Cardiac septum (tissue), 1 donor: ENCODE measurements at regions not wholly inside any gene's neighbourhood (a gene's known extent, or its start where the extent isn't known, plus 50 kb on each side); places are given as distances from the start of the nearest gene placed in this dataset.
A peak's percentile ranks its signal among the peaks of the same experiment; 100 is the strongest.
"Not testable (repeated sequence)": the region's sequence is repeated elsewhere in the genome, so short reads cannot be mapped to it uniquely, and the experiment has no call there.

Experiments
- DNase-seq: peaks from one replicate; pipeline ENCODE4 v3.0.0-alpha.2; 2020; ENCODE audit warnings: low spot score
- intact Hi-C: fragments of 100-400 bp; cut with DNase I; formaldehyde crosslinking; loops from one replicate; pipeline ENCODE4 v1.14.0; 2022
- donor health status: DM: no; HTN: no; CAD: no.

DNA sequence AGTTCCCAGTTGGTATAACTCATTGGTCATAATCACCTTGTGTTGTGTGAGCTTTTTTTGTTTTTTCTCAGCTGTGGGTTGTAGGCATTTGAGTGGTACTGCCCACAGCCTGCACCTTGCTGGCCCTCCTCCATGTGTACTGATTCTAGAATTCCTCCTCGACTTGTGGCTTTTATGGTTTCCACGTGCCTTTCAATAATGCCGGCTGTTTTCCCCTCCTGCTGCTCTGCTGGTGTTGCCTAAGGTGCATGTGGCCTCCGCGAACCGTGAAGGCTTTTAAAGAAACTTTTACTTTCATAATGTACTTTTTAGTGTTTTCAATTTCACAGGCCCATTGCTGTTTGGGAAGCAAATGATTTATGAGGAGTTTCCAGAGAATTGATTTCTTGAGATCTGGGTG lies 518.0 kb downstream of the REEP3 start:
- intact Hi-C loops, result no loop called here
- no peak for DNase-seq

DNA sequence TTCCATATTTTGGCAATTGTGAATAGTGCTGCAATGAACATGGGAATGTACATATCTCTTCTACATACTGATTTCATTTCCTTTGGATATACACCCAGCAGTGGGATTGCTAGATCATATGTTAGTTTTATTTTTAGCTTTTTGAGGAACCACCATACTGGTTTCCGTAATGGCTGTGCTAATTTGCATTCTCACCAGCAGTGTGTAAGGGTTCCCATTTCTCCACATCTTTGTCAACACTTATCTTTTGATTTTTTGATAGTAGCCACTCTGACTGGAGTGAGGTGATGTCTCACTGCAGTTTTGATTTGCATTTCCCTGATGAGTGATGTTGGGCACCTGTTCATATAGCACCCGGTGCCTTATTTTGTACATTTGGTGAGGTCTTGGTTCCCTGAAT lies 519.6 kb downstream of the REEP3 start:
- intact Hi-C loops, result no loop called here
- DNase-seq, result no peak

DNA sequence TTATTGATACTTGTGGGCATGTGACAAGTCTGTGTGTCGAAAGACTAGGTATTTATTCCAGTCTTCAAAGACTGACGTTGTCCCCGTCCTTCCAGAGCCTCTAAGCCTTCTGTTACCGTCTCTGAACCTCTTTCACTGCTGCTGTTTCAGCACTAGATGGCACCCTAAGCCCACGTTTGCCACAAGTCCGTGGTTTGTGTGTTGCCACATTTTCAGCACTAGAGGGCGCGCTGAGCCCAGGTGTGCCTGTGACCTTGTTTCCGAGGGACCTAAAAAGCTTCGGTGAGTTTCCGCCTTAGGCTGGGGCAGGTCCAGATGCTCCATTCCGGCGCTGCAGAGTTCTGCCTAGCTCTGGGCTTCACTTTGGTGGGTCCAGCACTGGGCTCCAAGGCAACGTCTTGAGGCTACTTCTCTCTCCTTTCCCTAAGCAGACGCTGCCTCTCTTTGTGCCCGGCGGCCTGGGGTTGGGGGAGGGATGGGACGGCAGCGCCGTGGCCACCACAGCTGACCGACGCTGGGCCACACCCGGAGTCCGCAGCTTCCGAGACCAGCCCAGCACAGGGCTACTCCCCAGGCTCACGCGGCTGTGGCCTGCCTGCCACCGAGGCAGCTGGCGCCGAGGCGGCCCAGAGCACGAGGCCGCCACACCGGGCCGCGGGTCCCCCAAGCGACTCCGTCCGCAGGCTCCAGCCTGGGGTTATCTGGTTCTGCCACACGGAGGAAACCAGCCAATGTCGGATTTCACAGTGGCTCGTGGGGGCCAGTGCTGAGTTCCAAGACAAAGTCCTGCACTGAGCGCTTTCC lies 520.2 kb downstream of the REEP3 start:
- peak; percentile 81 for DNase-seq
- intact Hi-C loops, result no loop called here

DNA sequence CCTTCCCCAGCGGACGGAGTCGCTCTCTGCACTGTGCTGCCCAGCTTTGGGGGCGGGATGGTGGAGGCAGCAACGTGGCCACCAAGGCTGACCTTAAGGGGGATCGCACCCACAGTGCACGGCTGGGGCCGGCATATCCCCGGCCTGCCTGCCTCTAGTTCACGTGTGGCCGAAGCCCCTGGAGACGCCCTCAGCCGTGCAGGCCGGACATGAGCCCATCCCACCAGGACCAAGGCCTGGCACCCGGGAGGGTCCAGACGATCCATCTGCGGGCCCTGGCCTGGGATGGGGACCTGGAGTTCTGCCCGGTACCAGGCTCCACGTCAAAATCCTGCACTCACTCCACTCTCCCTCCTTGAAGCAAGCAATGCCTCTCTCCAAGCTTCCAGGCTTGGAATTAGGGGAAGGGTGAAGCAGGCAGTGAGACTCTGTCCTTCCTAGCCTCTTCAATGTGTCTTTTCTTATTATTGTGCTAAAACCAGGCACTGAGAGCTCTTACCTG lies 520.8 kb downstream of the REEP3 start:
- no peak for DNase-seq
- intact Hi-C loops, result no loop called here

DNA sequence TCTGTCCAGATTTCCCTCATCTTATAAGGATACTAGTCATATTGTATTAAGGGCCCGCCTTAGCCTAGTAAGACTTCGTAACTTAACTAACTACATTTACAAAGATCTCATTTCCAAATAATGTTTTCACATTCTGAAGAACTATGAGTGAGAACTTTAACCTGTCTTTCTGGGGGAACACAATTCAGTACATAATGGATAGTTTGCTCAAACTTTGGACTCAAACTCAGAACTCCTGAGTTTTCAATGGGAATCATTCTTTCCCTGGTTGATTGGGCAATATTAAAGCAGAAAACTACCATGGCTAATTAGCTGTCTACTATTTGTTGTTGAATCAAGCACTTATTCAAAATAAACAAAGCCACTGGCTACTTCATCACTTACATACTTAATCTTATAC lies 522.9 kb downstream of the REEP3 start:
- intact Hi-C loops, result no loop called here
- DNase-seq, result no peak

DNA sequence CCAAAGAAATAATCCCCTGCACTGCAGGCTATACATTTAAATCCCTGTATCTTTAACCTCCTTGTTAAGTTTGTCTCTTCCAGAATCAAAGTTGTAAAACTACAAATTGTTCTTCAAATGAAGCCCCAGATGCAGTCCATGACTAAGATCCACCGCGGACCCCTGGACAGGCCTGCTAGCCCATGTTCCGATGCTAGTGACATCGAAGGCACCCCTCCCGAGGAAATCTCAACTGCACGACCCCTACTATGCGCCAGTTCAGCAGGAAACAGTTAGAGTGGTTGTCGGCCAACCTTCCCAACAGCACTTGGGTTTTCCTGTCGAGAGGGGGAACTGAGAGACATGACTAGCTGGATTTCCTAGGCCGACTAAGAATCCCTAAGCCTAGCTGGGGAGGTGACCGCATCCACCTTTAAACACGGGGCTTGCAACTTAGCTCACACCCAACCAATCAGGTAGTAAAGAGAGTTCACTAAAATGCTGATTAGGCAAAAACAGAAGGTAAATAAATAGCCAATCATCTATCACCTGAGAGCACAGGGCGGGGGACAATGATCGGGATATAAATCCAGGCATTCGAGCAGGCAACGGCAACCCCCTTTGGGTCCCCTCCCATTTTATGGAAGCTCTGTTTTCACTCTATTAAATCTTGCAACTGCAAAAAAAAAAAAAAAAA lies 523.9 kb downstream of the REEP3 start:
- intact Hi-C loops, DNase-seq: not testable (repeated sequence)

DNA sequence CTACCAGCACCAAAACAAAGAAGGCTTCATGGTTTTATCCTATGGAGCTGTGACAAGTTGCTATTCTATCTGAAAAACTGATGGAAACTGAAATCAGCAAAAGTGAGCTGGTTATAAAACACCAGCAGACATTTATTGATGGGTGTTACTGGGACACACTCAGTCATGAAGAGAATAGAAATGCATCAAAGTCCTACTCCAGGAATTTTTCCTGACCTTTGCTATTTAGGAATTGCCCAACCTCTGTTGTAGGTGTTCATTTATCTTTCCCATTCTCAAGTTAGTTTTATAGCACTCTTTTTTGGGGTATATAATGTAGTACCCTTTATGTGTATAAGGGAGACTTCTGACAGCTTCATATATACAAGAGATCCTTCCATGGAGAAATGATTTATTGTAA lies 533.2 kb downstream of the REEP3 start:
- no peak for DNase-seq
- intact Hi-C loops, result no loop called here

DNA sequence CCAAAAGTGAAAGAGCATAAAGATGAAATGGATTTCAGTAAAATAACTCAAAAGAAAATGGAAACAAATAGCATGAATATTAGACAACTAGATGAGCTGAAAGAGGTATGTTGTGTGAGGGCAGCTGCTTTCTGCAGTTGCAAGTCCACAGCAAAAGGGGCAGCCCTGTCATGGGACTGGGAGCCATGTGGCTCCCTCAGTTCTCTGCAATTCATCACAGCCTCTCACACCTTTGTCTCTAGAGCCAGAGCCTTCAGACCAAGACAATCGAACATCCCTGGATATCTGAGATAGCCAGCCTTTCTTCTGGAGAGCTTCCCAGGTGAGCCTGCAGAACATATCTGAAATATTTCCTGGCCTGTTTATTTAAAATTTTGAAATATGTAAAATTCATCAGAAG lies 538.7 kb downstream of the REEP3 start:
- intact Hi-C loops, result no loop called here
- DNase-seq, result no peak

DNA sequence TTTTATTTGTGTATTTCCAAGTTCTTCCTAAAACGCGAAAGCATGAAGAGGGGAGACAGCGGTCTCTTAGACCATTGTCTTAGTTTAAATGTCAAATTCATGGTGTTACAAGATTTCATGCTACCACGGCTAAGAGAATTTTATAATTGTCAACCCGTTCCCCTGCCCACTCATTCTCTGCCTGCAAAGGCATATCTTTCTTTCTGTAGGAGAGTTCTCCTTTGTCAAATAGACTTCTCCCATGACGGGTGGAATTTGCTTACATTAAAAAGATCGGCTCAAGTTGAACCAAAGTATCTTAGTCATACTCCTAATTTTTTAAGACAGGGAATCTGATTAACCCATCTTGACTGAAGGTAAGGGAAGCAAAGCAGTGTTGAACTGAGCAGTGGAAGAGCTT lies 539.2 kb downstream of the REEP3 start:
- no peak for DNase-seq
- intact Hi-C loops, result no loop called here

DNA sequence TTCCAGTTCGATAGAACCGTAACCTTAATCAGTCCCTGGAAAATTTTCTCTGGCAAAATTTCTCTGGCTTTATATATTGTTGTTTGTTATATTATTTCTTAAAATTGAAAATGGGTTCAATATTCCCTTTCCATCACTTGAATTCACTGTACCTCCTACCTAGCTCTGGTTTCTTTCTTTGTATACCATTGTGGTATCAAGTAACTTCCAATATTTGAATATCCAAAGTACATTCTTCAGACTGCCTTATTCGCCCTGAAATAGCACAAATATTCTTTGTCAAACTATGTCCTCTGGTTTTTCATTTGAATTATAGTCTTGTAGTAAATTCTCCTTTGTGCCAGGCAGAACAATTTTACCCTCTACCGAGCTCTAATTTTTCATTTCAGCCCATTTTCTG lies 541.6 kb downstream of the REEP3 start:
- no peak for DNase-seq
- intact Hi-C loops, result no loop called here

DNA sequence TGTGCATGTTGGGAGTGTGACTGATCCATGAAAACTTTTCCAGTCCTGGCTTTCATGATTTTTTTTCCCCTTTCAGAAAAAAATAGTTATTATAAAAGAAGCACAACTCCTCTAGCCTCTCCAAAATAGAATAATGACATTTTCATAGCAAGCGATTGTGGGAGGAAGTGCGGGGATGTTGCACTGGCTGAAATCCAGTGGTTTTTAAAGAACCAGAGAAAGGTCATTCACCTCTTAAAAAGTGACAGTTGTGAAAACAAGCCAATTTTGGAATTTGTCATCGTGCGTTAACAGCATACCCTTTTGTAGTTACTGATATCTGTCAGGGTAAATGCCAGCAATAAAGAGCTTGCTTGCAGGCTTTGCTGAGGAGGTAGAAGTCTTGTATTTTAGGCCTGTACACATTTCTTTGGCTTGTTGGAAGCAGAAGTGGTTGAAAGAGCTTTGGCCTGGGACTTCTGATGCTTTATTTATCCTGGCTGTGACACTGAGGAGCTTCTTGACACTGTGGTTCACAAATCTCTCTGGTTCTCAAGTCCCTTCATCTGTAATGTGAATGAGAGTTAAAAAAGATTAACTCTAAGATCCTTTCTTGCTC lies 545.9 kb downstream of the REEP3 start:
- no peak for DNase-seq
- intact Hi-C loops, result no loop called here

DNA sequence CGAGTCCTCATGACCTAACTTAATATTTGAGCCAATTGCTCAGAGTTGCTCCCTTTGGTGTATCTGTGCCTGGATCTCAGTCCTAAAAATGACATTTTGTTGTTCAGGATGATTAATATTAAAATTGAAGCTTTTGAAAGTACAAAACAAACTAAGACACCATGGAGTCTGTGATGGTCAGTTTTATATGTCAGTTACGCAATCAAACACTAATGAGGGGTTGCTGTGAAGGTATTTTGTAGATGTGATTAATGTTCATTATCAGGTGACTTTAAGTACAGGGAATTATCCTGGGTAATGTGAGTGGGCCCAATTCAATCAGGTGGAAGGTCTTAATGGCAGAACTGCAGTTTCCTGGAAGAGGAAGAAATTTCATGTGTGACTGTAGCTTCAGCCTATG lies 546.7 kb downstream of the REEP3 start:
- intact Hi-C loops, result no loop called here
- DNase-seq, result no peak

DNA sequence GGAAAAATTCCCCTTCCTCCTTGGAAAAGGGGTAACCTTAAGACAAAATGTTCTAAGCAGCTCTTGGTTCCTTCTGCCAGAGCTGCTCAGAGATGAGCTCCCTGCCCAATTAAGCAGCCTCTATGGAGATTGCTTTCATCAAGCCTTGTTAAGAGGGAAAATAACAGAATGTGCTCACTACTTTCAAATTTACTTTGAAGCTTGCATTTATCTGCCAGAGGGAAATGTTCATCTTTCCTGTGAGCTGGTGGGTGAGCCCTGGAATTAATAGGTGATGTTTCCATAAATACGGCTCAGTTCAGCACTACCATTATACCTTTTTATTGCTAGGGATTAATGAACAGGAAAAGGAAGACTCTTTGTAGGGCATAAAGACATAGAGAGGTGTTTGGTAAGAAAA lies 549.0 kb downstream of the REEP3 start:
- no peak for DNase-seq
- intact Hi-C loops, result no loop called here

DNA sequence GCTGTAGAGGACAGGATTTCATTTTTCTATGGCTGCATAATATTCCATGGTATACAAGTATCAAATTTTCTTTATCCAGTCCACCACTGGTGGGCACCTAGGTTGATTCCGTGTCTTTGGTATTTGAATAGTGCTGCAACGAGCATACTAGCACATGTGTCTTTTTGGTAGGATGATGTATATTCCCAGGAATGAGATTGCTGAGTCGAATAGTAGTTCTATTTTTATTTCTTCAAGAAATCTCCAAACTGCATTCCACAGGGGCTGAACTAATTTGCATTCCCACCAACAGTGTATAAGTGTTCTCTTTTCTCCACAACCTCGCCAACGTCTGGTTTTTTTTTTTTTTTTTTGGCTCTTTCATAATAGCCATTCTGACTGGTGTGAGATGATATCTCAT lies 550.0 kb downstream of the REEP3 start:
- DNase-seq, result no peak
- intact Hi-C loops, result no loop called here

DNA sequence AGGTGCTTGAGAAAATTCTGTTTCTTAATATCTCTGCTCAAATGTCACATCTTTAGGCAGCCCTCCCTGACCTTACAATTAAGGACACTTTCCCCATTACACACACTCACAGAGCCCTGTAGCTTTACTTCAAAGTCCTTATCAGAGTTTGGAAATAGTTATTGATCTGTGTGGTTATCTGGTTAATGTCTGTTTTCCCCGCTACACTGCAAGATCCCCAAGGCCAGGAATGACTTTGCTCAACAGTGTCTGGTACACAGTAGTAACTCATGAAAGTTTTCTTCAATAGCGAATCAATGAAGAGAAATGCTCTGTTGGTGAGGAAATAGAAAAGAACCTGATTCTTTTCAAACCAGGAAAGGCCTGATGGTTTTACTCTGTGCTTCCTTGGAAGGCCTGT lies 554.4 kb downstream of the REEP3 start:
- DNase-seq, result no peak
- intact Hi-C loops, result no loop called here

DNA sequence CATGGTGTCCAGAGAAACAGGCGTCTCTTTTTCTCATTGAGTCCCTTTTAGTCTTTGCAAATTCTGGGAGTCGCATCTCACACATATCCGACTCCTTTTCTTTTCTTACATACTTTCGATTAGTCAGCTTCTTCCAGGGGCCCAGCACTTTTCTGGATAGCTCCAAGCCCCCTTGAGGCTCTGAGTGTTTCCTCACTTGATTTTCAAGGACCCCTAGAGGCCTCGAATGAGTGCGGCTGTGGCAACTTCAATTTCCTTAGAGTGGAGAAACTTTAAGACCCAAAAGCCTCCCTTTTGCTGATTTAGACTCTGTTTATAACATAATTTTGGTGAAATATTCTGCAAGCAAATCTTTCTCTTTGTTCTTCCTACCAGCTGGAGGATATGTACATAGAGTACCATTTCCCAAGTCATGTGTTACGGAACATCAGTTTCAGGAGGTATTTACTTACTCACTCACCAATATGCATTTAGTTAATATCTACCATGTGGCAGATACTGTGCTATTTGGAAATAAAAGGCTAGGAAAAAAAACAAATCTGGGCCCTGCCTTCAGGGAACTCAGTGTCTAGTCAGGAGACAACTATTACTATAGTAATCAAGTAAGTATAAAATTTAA lies 555.2 kb downstream of the REEP3 start:
- intact Hi-C loops, result no loop called here
- DNase-seq, result no peak

DNA sequence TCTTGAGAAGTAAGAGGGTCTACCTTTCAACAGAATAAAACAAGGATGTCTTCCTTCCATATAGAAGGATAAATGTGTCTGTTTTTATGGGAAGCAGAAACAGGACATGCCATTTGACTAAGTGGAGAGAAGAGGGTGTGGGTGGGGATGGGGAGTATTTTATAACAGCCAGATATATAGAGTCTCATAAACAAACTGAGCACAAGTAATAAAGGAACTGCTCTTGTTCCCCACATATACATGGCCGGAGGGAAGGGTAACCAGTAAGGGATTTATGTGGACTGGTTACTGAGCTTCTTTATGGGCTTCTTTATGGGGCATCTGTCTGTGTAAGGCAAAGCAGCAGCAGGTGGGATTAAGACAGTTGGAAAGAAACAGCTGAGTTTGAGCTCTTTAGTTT lies 558.1 kb downstream of the REEP3 start:
- DNase-seq, result no peak
- intact Hi-C loops, result no loop called here

DNA sequence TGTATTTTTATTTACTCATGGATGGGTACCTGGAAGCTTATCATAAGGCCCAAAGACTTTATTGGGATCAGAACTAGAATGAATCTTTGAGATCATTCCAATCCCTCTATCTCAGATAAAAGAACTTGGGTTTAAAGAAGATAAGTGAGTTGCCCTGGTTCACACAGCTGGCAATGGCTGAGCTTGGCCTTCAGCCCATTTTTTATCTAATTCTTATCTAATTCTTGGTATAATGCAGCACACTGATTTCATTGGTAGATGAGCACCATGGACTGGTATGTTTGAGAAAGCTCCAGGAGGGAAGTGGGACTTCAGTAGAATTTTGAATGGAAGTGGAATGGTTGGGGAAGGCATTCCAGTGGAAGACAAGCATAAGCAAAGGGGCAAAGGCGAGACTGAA lies 558.9 kb downstream of the REEP3 start:
- intact Hi-C loops, result no loop called here
- DNase-seq, result no peak

DNA sequence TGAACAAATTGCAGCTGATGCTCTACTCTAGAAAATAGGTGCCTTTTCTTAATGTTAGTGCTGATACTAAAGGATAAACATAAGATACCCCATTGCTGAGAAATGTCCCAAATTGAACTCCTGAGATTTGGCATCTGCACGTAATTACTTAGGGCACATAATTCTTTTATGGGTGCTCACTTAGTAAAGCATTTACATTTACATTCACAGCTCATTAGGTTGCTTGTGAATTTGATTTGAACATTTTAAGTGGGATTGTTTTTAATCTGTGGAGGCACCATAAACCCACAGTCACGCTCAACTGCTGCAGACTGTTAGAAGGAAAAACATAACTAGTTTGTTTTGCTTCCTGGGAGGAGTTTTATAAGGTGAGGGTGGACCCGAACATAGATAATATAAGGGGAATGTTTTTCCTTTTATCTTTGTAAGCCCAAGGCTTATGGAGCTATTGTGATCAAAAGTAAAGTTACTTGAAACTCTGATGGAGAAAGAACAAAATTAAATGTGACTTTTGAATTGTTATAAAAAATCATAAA lies 560.8 kb downstream of the REEP3 start:
- DNase-seq, result no peak
- intact Hi-C loops, result no loop called here

DNA sequence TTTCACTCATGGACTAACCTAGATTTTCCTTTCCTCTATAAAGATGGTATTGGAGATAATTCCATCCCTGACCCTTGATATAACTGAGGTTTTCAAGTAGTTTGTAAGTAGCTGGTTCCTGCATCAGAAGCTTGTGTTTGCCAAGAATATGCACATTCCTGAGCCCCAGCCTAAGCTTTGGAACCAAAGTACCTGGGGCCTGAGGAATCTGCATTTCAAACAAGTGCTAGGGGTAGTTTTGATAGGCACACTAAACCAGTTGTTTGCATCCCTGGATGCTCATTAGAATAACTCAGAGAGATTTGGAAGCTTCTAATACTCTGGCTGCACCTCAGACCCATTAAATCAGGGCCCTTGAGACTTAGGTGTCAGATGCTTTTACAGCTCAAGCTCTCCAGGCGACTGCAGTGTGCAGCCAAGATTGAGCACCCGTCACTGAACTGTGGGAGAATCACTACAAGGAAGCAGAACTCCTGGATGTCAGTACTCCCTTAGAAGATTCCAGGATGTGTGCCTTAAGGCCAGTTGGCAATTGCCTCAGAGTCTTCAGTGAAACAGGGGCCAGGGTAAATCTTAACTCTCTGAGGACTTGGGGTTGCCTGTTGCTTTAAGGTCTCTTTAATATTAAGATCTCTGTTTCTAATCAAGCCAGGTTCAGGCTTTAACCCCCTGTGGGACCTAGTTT lies 565.0 kb downstream of the REEP3 start:
- intact Hi-C loops, result no loop called here
- no peak for DNase-seq
